NCI-H82 (cell line): ENCODE measurements at regions not wholly inside any gene's neighbourhood (a gene's known extent, or its start where the extent isn't known, plus 50 kb on each side); places are given as distances from the start of the nearest gene placed in this dataset.
"Not testable (repeated sequence)": the region's sequence is repeated elsewhere in the genome, so short reads cannot be mapped to it uniquely, and the experiment has no call there.

ENCODE experiments used
- DNase-seq: peaks from one replicate; lab custom pipeline; 2025; lab: John Stamatoyannopoulos, UW

DNA sequence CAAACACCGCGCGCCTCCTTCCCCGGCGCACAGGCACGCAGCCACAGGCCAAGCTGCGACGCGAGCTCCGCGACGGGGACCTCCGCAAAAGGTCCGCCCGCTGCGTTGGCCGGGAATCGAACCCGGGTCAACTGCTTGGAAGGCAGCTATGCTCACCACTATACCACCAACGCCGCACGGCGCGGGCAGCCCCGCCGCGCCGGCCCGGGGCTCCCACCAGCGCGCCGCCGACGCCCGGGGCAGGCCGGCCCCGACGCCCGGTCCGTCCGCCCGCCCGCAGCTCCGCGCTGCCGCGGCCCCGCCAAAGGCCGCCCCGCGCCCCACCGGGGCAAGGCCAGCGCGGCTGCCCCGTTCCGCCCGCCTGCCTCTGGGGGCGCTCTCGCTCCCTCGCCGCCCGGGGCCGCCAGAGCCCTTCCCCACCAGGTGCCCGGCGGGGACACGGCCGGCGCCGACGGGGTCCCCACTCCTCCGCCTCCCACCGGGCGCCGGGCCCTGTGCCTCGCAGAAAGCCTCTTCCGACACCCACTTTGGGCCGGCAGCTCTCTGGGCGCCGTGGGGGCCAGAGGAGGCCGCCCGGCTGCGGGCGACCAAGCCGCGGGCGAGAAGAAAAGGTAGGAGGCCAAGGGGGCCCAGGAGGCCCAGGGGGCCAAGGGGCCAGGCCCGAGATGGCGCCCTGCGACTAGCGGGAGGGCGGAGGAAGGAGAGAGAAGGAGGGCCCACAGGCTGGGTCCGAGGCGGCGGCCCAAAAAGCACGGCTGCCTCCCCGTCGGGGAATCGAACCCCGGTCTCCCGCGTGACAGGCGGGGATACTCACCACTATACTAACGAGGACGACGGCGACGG is 50.2 kb upstream of the FCGR2A start:
- not testable (repeated sequence) for DNase-seq

DNA sequence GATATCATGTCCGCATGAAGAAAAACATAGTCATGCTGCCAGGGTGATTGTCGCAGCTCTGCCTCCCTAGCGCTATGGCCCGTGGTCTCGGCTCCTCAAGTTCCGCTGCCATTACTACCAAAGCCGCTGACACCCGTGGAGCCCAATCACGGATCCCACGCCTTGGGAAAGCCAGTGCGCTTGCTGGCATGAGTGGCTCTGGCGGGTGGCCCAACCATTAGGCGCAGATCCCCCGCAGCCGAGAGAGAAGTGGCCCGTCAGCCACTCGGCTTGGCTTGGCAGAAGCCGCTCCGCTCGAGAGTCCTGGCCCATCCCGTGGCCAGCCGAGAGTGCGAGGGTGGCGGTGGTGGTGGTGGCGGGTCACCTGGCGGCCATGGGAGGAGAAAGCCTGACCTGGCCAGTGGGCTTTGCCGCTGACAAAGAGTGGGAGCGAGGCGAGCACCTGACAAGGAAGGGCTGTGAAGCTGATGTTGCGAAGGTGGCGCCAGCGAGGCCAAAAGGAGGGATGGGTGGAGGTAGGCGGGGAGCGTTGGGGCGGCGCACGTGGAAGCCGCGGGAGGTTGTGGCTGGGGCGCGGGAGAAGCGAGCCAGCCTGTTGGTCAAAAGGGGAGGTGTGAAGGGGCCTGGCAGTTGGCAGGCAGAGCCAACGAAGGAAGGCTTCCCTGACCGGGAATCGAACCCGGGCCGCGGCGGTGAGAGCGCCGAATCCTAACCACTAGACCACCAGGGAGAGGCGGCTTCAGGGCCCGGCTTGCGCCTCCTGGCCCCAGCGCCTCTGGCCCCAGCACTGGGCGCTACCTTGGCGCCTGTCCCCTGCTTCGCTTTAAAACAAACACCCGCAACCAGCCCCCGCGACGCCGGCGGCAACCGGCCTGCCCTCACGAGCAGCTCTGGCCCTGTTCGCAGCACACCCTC is 51.0 kb upstream of the FCGR2A start:
- not testable (repeated sequence) for DNase-seq

DNA sequence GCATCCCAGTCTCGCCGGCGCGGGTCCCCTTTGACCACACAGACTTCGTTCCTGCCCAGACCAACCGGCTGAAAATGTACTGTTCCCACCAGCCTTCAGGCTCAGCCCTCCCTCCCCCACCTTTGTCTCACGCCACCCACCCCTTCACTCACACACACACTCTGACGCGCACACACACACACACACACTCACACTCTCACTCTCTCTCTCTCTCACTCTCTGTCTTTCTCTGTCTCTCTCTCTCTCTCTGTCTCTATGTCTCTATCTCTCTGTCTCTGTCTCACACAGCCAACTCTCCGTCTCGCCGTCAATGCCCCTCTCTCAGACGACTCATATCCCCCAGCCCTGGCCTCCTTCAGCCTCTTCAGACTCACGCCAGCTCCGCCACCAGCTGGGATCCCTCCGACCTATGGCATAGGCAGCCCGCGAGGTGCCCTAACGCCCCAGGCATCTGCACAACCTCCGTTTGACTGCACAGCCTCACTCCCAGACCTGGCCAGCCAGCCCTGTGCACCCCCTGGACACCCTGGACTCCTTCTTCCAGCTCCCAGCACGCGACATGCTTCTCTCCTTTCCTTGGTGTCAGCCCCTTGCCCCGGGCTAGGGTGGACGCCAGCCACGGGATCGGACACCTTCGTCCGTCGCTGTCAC is 53.4 kb upstream of the FCGR2A start:
- DNase-seq: not testable (repeated sequence)

DNA sequence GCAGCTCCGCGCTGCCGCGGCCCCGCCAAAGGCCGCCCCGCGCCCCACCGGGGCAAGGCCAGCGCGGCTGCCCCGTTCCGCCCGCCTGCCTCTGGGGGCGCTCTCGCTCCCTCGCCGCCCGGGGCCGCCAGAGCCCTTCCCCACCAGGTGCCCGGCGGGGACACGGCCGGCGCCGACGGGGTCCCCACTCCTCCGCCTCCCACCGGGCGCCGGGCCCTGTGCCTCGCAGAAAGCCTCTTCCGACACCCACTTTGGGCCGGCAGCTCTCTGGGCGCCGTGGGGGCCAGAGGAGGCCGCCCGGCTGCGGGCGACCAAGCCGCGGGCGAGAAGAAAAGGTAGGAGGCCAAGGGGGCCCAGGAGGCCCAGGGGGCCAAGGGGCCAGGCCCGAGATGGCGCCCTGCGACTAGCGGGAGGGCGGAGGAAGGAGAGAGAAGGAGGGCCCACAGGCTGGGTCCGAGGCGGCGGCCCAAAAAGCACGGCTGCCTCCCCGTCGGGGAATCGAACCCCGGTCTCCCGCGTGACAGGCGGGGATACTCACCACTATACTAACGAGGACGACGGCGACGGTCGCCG is 57.4 kb upstream of the FCGR2A start:
- DNase-seq: not testable (repeated sequence)

DNA sequence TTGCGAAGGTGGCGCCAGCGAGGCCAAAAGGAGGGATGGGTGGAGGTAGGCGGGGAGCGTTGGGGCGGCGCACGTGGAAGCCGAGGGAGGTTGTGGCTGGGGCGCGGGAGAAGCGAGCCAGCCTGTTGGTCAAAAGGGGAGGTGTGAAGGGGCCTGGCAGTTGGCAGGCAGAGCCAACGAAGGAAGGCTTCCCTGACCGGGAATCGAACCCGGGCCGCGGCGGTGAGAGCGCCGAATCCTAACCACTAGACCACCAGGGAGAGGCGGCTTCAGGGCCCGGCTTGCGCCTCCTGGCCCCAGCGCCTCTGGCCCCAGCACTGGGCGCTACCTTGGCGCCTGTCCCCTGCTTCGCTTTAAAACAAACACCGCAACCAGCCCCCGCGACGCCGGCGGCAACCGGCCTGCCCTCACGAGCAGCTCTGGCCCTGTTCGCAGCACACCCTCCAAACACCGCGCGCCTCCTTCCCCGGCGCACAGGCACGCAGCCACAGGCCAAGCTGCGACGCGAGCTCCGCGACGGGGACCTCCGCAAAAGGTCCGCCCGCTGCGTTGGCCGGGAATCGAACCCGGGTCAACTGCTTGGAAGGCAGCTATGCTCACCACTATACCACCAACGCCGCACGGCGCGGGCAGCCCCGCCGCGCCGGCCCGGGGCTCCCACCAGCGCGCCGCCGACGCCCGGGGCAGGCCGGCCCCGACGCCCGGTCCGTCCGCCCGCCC is 58.1 kb upstream of the FCGR2A start:
- not testable (repeated sequence) for DNase-seq

DNA sequence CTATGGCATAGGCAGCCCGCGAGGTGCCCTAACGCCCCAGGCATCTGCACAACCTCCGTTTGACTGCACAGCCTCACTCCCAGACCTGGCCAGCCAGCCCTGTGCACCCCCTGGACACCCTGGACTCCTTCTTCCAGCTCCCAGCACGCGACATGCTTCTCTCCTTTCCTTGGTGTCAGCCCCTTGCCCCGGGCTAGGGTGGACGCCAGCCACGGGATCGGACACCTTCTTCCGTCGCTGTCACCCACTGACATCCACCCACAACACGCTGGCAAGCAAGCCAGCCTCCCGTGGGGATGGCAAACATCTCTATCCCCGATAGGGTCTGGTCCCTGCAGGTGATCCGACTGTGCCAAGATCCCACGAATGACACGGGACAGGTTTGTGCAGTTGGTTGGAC is 60.5 kb upstream of the FCGR2A start:
- DNase-seq: not testable (repeated sequence)

DNA sequence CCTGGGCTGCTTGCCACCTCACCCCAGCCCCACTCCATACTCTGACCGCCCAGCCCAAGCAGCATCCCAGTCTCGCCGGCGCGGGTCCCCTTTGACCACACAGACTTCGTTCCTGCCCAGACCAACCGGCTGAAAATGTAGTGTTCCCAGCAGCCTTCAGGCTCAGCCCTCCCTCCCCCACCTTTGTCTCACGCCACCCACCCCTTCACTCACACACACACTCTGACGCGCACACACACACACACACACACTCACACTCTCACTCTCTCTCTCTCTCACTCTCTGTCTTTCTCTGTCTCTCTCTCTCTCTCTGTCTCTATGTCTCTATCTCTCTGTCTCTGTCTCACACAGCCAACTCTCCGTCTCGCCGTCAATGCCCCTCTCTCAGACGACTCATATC is 61.0 kb upstream of the FCGR2A start:
- not testable (repeated sequence) for DNase-seq

DNA sequence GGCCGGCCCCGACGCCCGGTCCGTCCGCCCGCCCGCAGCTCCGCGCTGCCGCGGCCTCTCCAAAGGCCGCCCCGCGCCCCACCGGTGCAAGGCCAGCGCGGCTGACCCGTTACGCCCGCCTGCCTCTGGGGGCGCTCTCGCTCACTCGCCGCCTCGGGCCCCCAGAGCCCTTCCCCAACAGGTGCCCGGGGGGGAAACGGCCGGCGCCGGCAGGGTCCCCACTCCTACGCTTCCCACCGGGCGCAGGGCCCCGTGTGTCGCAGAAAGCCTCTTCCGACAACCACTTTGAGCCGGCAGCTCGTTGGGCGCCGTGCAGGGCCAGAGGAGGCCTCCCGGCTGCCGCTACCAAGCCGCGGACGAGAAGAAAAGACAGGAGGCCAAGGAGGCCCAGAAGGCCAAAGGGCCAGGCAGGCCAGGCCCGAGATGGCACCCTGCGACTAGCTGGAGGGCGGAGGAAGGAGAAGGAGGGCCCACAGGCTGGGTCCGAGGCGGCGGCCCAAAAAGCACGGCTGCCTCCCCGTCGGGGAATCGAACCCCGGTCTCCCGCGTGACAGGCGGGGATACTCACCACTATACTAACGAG is 64.9 kb upstream of the FCGR2A start:
- no peak for DNase-seq

DNA sequence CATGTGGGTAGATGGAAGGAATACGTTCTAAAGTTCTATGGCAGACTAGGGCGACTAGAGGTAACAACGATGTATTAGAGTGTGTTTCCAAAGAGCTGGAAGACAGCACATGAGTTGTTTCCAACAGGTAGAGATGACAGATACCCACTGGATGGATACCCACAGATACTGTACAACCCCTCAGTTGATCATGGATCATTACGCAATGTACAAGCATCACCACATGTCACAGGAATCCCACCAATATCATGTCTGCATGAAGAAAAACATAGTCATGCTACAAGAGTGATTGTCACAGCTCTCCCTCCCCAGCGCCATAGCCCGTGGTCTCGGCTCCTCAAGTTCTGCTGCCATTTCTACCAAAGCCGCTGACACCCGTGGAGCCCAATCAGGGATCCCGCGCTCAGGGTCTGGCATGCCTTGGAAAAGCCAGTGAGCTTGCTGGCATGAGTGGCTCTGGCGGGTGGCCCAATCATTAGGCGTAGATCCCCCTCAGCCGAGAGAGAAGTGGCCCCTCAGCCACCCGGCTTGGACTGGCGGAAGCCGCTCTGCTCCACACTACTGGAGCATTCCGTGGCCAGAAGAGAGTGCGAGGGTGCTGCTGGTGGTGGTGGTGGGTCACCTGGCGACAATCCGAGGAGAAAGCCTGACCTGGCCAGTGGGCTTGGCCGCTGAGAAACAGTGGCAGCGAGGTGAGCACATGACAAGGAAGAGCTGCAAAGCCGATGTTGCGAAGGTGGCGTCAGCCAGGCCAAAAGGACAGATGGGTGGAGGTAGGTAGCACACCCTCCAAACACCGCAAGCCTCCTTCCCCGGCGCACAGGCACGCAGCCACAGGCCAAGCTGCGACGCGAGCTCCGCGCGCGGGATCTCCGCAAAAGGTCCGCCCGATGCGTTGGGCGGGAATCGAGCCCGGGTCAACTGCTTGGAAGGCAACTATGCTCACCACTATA is 65.7 kb upstream of the FCGR2A start:
- DNase-seq: no peak

DNA sequence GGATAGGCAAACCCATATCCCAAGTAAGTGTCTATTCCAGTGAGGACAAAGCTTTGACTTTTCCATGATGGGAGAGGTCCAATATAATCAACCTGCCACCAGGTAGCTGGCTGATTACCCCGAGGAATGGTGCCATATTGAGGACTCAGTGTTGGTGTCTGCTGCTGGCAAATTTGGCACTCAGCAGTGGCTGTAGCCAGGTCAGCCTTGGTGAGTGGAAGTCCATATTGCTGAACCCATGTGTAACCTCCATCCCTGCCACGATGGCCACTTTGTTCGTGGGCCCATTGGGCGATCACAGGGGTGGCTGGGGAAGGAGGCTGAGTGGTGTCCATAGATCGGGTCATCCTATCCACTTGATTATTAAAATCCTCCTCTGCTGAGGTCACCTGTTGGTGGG is 65.5 kb upstream of the CFAP126 start:
- DNase-seq: not testable (repeated sequence)

DNA sequence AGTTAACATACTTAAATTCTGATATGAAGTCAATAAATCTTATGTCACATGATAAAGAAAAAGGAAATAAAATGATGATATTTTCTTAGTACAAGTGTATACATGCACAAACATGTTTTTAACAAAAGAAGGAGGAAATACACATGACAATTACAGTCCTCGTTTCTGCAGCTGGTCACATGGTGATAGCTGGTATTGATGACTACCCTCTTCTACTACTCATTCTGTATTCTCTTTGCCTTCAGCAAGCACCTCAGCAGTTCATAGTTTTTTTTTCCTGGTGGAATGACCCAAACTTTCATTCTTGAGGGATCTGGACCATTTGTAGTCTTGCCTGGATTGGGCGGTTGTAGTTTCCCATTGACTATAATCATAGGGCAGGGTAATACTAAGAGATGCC is 64.4 kb upstream of the CFAP126 start:
- no peak for DNase-seq

DNA sequence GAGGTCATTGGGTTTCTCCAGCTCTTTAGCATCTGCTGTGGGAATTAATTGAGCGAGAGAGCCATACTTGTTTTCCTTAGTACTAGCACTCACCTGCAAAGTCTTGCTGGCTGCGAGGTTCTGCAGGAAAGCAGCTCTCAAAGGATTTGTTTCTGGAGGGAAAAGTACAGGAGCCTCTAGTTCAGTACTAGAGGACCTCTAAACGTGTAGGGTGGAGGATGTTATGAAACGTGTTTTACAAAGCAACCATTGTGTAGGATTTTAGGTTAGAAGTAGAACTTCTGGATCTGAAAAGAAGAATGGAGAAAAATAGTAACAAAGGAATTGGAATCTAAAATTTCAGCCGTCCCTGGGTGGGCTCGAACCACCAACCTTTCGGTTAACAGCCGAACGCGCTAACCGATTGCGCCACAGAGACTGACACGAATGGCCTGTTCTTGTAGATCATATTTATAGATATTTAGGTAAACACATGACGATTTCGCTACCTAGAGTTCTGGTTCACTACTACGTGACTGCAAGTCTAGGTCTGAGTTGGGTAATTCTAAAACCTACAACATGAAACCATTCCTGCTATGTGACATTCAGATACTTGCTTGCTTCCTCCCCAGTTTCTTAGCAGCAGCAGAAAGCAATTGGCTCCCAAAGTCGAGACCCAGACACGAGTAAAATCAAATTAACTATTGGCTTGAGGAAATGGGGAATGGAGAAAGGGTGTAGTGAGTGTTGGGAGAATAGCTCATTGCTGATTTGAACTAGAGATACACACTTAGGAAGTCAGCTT is 60.2 kb upstream of the CFAP126 start:
- no peak for DNase-seq

DNA sequence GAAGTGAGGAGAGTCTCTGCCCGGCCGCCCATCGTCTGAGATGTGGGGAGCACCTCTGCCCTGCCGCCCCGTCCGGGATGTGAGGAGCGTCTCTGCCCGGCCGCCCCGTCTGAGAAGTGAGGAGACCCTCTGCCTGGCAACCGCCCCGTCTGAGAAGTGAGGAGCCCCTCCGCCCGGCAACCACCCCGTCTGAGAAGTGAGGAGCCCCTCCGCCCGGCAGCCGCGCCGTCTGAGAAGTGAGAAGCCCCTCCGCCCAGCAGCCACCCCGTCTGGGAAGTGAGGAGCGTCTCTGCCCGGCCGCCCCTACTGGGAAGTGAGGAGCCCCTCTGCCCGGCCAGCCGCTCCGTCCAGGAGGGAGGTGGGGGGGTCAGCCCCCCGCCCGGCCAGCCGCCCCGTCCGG is 55.2 kb upstream of the CFAP126 start:
- not testable (repeated sequence) for DNase-seq

DNA sequence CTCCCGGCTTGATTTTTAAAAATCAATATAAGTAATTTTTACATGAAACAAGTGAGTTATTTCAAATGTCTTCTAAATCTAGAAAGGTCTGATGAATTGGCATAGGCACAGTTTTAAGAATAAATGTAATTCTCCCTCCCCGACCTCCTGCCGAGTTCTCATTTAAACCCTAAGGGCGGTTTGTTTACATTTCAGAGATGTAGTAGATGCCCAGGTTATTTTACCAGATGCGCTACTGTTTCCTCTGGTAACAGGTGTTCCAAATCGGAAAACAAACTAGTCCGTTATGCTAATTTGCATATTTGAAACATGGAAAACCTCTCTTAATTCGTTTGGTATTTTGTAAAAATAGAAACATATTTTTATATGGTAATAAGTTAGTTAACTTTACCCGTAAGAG is 53.8 kb upstream of the CFAP126 start:
- DNase-seq: no peak

DNA sequence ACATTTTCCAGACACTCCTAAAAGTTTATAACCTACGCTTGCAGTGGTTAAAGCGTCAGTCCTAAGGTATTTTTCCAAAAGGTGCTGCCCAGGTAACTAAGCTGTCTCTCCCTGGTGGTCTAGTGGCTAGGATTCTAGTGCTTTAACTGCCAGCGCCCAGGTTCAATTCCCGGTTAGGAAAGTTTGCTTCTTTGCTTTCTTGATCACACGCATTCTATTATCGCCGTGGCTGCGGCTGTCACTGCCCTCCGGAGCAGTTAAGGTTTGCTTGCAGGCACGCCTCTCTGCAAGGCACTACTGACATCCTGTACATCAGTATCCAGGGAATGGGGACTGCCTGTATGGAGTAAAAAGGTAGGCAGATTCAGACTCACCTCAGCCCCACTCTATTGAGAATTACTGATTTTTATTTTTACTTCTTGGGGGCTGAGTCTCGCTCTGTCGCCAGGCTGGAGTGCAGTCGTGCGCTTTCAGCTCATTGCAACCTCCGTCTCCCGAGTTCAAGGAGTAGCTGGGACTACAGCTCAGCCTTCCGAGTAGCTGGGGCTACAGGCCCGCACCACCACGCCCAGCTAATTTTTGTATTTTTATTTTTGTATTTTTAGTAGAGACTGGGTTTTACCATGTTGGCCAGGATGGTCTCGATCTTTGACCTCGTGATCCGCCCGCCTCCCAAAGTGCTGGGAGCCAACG is 53.2 kb upstream of the CFAP126 start:
- peak; percentile 45 for DNase-seq

DNA sequence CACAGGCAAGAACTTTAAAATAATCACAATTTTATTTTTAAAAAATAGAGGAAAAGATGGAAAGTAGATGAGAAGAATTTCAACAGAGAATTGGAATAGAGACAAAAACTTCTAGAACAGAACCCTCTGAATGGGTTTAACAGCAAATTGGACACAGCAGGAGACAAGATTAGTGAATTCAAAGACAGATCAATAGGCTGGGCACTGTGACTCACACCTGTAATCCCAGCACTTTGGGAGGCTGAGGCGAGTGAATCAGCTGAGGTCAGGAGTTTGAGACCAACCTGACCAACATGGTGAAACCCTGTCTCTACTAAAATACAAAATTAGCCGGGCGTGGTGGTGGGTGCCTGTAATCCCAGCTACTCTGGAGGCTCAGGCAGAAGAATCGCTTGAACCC is 49.9 kb upstream of the CFAP126 start:
- not testable (repeated sequence) for DNase-seq
